T-helper 9 cell (primary cell): ENCODE measurements at regions not wholly inside any gene's neighbourhood (a gene's known extent, or its start where the extent isn't known, plus 50 kb on each side); places are given as distances from the start of the nearest gene placed in this dataset.
A peak's percentile ranks its signal among the peaks of the same experiment; 100 is the strongest.
"Not testable (repeated sequence)": the region's sequence is repeated elsewhere in the genome, so short reads cannot be mapped to it uniquely, and the experiment has no call there.

Experiments used
- DNase-seq: peaks from one replicate; pipeline ENCODE4 v3.0.0-alpha.2; 2020

- DNase-seq = no peak
Measured at GRCh38 chr17:51389875-51390274, 129.5 kb downstream of the UTP18 start.

DNA sequence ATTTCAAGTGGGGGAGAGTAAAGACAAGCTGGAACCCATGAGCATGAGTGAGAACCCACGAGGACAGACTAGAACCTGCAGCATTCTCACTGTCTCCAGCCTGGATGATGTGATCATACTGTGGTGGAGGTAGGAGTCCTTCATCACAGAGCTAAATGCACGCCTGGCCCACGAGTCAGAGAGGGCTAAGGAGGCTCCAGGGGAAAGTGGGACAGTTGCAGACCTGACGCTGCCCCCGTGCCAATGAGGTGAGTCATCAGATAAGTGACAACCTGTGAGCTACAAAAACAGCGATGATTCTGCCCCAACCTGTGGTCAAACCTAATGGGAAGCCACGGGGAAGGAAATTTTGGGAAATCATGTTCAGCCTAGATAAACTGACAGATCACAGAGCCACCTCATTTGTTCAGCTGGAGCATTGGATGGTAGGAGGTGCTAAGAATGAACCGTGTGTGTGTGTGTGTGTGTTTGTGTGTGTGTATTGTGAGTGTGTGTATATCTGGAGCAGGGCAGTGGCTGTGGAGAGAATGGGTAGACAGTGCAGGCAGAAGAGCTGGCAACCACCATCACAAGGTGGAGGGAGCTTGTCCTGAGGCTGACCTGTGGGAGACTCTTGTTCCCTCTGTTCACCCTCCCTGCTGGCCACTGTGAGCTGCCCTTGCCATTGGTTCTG lies 131.8 kb downstream of the UTP18 start:
- no peak for DNase-seq

- no peak for DNase-seq
Measured at GRCh38 chr17:51395621-51396020, 135.3 kb downstream of the UTP18 start.

- no peak for DNase-seq
Measured at GRCh38 chr17:51397361-51398127, 137.2 kb downstream of the UTP18 start.

- no peak for DNase-seq
Measured at GRCh38 chr17:51398128-51398525, 137.8 kb downstream of the UTP18 start.

DNA sequence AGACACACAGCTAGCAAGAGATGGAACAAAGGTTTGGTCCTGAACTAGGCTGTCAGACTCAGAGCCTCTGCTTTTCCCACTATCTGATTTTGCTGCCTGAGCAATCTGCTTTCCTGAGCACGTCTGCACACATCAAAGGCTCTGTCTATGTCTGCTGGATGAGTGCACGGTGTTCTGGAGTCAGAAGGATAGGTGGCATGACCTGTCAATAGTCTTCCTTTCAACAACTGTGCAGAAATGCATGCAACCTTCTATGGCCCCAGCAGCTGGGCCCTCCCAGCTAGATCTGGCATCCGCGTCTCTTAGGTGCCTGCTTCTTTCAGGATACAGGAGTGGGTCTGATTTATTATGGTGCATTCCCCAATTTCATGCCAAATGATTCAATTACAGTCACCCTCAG lies 138.3 kb downstream of the UTP18 start:
- no peak for DNase-seq

GRCh38 chr17:51401279-51401678 lies 140.9 kb downstream of the UTP18 start:
- DNase-seq = no peak

- no peak for DNase-seq
Measured at GRCh38 chr17:51402899-51403298, 142.6 kb downstream of the UTP18 start.

DNA sequence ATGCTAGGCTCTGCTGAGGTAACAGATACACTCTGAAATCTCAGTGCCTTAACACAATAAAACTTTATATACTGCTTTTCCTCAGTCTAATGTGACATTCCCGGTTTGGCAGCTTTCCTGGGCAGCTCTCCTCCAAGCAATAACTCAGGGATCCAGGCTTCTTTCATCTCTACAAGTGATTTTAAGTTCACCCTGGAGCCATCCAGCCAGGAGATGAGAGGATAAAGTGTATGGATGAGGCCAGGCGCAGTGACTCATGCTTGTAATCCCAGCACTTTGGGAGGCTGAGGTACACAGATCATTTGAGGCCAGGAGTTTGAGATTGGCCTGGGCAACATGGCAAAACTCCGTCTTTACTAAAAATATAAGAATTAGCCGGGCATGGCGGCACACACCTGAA lies 147.2 kb downstream of the UTP18 start:
- no peak for DNase-seq

DNA sequence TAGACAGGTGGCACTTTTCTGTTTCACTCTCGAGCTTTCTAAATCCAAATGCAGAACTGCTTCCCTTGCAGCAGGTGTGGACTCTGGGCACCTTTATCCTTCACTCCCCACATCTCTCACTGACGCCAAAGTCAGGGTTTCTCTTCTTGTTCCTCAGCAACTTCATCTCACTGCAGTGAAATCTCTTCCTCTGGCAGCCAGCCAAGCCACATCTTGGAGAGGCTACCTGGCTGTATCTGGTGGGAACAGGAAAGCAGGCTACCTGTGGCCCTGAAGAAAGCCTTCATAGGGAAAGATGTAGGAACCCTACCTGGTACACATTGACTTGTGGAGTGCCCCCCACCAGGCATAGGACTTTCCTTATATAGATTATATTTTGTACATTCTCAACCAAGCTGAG lies 159.1 kb downstream of the UTP18 start:
- peak; percentile 2 for DNase-seq

- DNase-seq = no peak
Measured at GRCh38 chr17:51421525-51421924, 161.2 kb downstream of the UTP18 start.

GRCh38 chr17:51422634-51423033 lies 162.3 kb downstream of the UTP18 start:
- no peak for DNase-seq

- no peak for DNase-seq
Measured at GRCh38 chr17:51423421-51424160, 163.2 kb downstream of the UTP18 start.

DNA sequence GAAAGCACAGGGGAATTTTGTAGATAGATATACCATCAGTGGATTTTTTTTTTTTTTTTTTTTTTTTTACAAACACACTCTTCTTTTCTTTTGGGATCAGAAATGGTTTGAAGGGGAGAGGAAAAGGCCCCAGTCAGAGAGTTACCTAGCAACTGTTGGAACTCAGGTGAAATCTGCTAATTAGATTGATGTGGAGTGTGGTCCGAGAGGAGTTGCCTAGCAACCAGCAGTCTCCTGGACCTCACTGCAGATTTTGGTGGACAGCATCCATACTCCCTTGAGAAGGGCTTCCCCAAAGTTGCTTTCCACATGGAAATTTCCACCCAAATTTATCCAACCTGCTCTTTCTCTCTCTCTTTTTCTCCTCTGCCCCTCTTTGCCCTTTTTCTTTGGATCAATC lies 165.4 kb downstream of the UTP18 start:
- no peak for DNase-seq

GRCh38 chr17:51427323-51427811 lies 167.0 kb downstream of the UTP18 start:
- DNase-seq = peak; percentile 28

DNA sequence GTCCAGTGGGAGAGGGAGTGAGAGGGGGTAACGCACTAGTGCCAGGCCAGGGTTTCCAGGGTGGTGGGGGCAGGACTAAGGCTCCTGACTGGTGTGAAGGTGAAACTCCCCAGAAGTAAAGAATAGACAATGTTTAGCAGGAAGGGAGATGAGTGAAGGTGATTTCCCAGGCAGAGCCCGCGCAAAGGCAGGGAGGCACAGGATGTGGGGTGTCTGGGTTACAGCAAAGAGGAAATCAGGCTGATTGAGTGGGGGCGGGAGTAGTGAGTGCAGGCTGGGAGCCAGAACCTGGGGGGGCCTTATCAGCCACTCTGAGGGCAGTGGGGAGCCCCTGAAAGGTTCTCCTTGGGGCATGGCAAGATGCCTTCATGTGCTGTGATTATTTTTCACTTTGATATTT lies 167.5 kb downstream of the UTP18 start:
- peak; percentile 68 for DNase-seq

DNA sequence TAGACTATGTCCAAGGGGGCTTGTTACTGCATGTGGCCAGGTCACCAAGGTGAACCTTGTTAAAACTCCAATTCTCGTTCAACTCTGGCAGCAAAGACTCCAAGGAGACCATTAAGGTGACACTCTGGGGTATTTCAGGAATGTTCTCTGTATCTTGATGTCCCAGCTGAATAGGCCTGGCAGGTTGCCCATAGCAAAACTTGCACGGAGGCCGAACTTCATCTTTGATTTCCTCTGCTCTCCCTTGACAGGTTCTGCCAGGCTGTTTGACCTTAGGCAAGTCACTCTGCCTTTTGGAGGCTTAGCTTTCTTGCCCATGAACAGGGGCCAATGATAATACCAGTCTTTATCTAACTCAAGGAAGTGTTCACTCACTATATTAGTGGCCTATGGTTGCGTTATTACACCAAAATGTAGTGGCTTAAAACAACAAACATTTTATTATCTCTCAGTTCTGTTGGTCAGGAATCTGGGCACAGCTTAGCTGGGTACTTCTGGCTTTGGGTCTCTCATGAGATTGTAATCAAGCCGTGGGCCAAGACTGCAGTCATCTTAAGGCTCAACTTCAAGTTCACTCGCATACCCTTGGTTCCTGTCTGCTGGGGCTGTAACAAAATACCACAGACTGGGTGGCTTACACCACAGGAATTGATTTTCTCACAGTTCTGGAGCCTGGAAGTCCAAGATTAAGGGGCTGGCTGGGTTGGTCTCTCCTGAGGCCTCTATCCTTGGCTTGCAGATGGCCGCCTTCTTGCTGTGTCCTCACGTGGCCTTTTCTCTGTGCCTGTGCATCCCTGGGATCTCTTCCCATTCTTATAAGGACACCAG lies 168.5 kb downstream of the UTP18 start:
- DNase-seq = no peak

DNA sequence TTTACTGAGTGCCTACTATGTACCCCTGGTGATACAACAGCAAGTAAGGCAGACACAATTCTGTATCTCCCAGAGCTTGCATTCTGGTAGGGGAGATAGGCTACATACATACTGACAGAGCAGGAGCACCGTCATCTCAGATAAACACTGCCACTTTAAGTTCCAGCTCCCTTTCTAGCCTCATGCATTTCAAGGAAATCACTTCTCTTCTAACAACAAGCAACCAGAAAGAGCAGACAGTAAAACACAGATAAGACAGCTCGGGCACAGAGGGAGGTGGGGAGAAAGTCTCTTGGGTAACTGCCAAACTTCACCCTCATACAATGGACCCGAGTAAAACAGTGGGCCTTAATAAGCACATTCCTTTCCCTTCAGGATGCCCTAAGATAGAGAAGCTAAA lies 169.6 kb downstream of the UTP18 start:
- DNase-seq = not testable (repeated sequence)

- no peak for DNase-seq
Measured at GRCh38 chr17:51430591-51430990, 170.2 kb downstream of the UTP18 start.

DNA sequence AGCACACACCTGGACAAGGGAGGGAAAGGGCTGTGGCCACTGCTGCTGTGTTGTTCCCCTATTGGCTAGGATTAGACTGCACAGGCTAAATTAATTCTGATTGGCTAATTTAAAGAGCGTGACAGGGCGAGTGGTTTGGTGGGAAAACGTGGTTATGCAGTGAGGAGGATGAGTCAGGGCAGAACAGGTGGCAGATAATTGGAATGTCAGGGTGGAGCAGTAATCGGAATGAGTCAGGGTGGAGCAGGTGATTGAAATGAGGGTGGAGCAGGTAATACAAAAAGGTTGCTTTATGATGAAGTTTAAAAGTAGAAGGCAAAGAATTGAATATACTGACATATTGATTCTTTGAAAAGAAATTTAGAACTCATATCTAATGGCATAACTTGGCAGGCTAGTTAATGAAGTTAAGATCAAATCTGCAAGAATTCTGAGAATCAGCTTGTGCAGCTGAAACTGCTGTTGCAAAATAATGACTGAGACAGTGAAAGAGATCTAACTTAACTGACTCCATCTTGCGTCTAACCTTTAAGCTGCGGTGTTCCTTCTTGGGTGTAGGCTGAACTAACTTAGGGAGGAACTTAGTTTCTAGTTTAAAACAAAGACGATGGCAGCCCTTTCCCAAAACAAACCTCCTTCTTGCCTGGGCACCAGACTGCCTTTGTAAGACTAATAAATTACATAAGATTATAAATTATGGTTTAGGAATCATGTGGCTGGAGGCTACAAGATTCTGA lies 174.3 kb downstream of the UTP18 start:
- DNase-seq = no peak

DNA sequence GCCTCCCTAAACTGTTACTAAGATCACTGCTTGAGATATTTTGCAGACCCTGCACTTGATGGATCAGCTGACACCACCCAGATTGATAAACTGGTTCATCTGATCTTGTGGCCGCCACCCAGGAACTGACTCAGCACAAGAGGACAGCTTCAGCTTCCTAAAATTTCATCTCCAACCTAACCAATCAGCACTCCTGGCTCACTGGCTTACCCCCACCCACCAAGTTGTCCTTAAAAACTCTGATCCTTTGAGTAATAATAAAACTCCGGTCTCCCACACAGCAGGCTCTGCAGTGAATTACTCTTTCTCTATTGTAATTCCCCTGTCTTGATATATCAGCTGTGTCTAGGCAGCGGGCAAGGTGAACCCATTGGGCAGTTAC lies 174.8 kb downstream of the UTP18 start:
- DNase-seq = no peak

DNA sequence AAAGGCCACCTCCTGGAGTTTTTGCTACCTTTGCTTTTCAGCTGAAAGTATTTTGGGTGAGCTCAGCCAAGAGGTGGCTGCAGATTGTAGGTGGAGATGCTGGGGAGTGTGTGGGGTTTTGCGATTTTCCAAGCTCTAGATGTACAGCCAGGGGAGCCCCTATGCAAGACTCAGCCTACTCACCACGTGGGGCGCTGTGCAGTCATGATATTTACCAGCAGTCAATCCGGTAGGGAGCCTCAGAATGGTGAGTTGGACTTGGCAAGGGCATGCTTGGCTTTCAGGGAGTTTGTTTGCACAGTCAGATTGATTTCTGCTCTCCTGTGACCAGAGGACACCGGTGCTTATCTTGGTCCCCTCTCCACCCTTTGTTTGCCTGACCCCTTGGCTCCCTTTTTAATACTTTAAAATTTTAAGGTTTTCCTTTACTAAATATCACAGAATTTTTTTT lies 175.3 kb downstream of the UTP18 start:
- peak; percentile 41 for DNase-seq
